ENCODE measurements at regions not wholly inside any gene's neighbourhood (a gene's known extent, or its start where the extent isn't known, plus 50 kb on each side); places are given as distances from the start of the nearest gene placed in this dataset.

DNA sequence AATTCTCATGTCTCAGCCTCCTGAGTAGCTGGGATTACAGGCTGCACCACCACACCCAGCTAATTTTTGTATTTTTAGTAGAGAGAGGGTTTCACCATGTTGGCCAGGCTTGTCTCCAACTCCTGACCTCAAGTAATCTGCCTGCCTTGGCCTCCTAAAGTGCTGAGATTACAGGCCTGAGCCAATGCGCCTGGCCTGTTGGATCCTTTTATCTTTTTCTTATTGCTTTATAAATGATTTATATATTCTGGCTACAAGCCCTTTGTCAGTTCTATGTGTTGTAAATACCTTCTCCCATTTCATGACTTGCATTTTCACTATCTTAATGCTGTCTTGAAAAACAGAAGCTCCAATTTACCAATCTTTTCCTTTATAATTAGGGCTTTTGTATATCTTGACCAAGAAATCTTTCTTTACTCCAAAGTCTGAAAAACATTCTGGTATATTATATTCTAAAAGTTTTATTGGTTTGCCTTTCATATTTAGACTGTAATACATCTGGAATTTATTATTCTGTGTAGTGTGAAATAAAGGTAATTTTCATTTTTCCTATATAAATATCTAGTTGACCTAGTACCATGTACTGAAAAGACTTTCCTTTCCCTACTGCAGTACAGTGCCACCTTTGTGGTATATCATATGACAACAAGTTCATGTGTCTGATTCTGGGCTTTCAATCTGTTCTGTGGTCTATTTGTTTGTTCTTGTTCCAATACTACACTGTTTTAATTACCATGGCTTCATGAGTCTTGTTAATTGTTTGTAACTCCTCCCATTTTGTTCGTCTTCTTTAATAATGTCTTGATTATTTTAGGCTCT lies 52.9 kb upstream of the RNU6-1 start:
- Histone ChIP-seq H2AFZ (no peak overlapping the region), H3K9me2 (ENCODE audit: insufficient read depth) (0 out of 2 replicates have a peak, but pooled peaks cover 3% of the 10 kb centered on the region), H3K36me3 (ENCODE audit: insufficient read depth) (no peaks in the 10 kb centered on the region), H3K4me3 (no peak overlapping the region), H3F3A (replicated peaks; ENCODE audit: low read depth) (no peaks in the 10 kb centered on the region), H3K27me3 (ENCODE audit: insufficient read depth) (no peaks in the 10 kb centered on the region), H3K4me2 (no peak overlapping the region), H4K20me1 (replicated peaks; ENCODE audit: insufficient read depth) (no peaks in the 10 kb centered on the region), H3K4me1 (ENCODE audit: insufficient read depth) (no peaks in the 10 kb centered on the region), H3K27ac (ENCODE audit: low read depth) (no peak overlapping the region), H3K79me2 (replicated peaks; ENCODE audit: insufficient read depth) (no peaks in the 10 kb centered on the region)
- ATAC-seq, result no peak
- Mint-ChIP-seq H3K27me3 (ENCODE audit: insufficient read depth, low read depth, poor library complexity) (peaks cover 4% of the 10 kb centered on the region), H3K27ac (no peak overlapping the region), H3K36me3 (ENCODE audit: low read depth) (0 out of 3 replicates have a peak, but pooled peaks cover 4% of the 10 kb centered on the region), H3K4me1 (no peaks in the 10 kb centered on the region; the same call in 2 of the 3 replicates), H3K9me3 (peaks cover 10% of the 10 kb centered on the region), H3K4me3 (no peak overlapping the region)
- TF ChIP-seq POLR2AphosphoS5 (IDR thresholded peaks at IDR 0.05; ENCODE audit: low read depth) (no peak), EZH2phosphoT487 (IDR thresholded peaks at IDR 0.05; ENCODE audit: unreplicated experiment) (no peak)
- TF ChIP-seq, protein P1, sequence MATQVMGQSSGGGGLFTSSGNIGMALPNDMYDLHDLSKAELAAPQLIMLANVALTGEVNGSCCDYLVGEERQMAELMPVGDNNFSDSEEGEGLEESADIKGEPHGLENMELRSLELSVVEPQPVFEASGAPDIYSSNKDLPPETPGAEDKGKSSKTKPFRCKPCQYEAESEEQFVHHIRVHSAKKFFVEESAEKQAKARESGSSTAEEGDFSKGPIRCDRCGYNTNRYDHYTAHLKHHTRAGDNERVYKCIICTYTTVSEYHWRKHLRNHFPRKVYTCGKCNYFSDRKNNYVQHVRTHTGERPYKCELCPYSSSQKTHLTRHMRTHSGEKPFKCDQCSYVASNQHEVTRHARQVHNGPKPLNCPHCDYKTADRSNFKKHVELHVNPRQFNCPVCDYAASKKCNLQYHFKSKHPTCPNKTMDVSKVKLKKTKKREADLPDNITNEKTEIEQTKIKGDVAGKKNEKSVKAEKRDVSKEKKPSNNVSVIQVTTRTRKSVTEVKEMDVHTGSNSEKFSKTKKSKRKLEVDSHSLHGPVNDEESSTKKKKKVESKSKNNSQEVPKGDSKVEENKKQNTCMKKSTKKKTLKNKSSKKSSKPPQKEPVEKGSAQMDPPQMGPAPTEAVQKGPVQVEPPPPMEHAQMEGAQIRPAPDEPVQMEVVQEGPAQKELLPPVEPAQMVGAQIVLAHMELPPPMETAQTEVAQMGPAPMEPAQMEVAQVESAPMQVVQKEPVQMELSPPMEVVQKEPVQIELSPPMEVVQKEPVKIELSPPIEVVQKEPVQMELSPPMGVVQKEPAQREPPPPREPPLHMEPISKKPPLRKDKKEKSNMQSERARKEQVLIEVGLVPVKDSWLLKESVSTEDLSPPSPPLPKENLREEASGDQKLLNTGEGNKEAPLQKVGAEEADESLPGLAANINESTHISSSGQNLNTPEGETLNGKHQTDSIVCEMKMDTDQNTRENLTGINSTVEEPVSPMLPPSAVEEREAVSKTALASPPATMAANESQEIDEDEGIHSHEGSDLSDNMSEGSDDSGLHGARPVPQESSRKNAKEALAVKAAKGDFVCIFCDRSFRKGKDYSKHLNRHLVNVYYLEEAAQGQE (IDR thresholded peaks at IDR 0.05; ENCODE audit: unreplicated experiment), result no peak
- DNase-seq (ENCODE audit: low spot score), result no peak

DNA sequence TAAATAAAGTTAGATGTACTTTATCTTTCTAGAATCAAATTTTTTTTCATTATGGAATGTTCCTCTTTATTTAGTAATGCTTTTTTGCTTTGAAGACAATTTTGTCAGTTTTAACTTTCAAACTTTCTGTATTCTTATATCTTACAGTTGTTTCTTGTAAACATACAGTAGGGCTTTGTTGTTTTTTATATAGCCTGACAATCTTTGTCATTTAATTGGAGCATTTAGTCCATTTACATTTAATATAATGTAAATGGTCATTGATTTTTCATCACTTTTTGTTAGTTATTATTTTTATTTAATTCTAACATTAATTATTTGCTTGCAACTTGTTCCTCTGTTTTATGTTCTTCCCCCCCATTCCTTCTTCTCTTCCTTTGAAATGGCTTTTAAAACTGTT lies 55.4 kb upstream of the RNU6-1 start:
- no peaks in the 10 kb centered on the region for H3K4me1 Mint-ChIP-seq
- Histone ChIP-seq H4K20me1 (replicated peaks; ENCODE audit: insufficient read depth) (no peaks in the 10 kb centered on the region), H3K4me3 (no peak overlapping the region), H3K4me1 (ENCODE audit: insufficient read depth) (no peaks in the 10 kb centered on the region), H3F3A (replicated peaks; ENCODE audit: low read depth) (no peaks in the 10 kb centered on the region), H2AFZ (no peak overlapping the region), H3K27ac (ENCODE audit: low read depth) (no peak overlapping the region), H3K27me3 (ENCODE audit: insufficient read depth) (no peaks in the 10 kb centered on the region), H3K9me2 (ENCODE audit: insufficient read depth) (0 out of 2 replicates have a peak, but pooled peaks cover 3% of the 10 kb centered on the region), H3K79me2 (replicated peaks; ENCODE audit: insufficient read depth) (no peaks in the 10 kb centered on the region), H3K4me2 (no peak overlapping the region), H3K36me3 (ENCODE audit: insufficient read depth) (no peaks in the 10 kb centered on the region)
- ATAC-seq (no peak), DNase-seq (ENCODE audit: low spot score) (no peak)
- H3K27me3 Mint-ChIP-seq (ENCODE audit: insufficient read depth, low read depth, poor library complexity), result peaks cover 9% of the 10 kb centered on the region
- H3K27ac Mint-ChIP-seq, result no peak overlapping the region
- H3K36me3 Mint-ChIP-seq (ENCODE audit: low read depth), result no peaks in the 10 kb centered on the region
- H3K9me3 Mint-ChIP-seq, result peaks cover 6% of the 10 kb centered on the region; the same call in 2 of the 3 replicates
- no peak overlapping the region for H3K4me3 Mint-ChIP-seq
- TF ChIP-seq ZNF331 (CRISPR knock-in tag; IDR thresholded peaks at IDR 0.05; ENCODE audit: low read depth), result no peak
- no peak for TF ChIP-seq ZNF462 (CRISPR knock-in tag; IDR thresholded peaks at IDR 0.05)
- no peak for TF ChIP-seq ZNF114 (CRISPR knock-in tag; IDR thresholded peaks at IDR 0.05)
- TF ChIP-seq EZH2 (IDR thresholded peaks at IDR 0.05; ENCODE audit: low read depth, unreplicated experiment), result no peak
- no peak for TF ChIP-seq CREB1 (CRISPR knock-in tag; IDR thresholded peaks at IDR 0.05; ENCODE audit: low read depth)
- no peak for TF ChIP-seq STAT1 (IDR thresholded peaks at IDR 0.05; ENCODE audit: unreplicated experiment)
- TF ChIP-seq NANOG (IDR thresholded peaks at IDR 0.05; ENCODE audit: borderline replicate concordance), result no peak
- no peak for TF ChIP-seq POLR2AphosphoS5 (IDR thresholded peaks at IDR 0.05; ENCODE audit: low read depth)
- TF ChIP-seq ETS1 (IDR thresholded peaks at IDR 0.05), result no peak
